Erythroblast (primary cell): ENCODE measurements at regions not wholly inside any gene's neighbourhood (a gene's known extent, or its start where the extent isn't known, plus 50 kb on each side); places are given as distances from the start of the nearest gene placed in this dataset.

Experiments
- GATA1 ChIP-seq: IDR thresholded peaks from 2 replicates; pipeline ENCODE4 v1.6.1; 2011; ENCODE audit warnings: low read depth, mild to moderate bottlenecking, control low read depth, low read length, moderate library complexity
- POLR2A ChIP-seq: IDR thresholded peaks from 2 replicates; pipeline ENCODE4 v1.6.1; 2011; ENCODE audit warnings: mild to moderate bottlenecking, low read length

- no peak for TF ChIP-seq POLR2A
- no peak for TF ChIP-seq GATA1
Measured at GRCh38 chr3:174786825-174787224, 72.3 kb upstream of the NAALADL2 start.
